ENCODE measurements at regions not wholly inside any gene's neighbourhood (a gene's known extent, or its start where the extent isn't known, plus 50 kb on each side); places are given as distances from the start of the nearest gene placed in this dataset.

GRCh38 chrX:34563061-34563460, 94.0 kb downstream of the TMEM47 start:
- no peak for TF ChIP-seq NFE2 (IDR thresholded peaks at IDR 0.05; ENCODE audit: low read depth)
- TF ChIP-seq NFYB (IDR thresholded peaks at IDR 0.05; ENCODE audit: extremely low read depth, insufficient read length) = no peak
- TF ChIP-seq ERF (CRISPR knock-in tag; IDR thresholded peaks at IDR 0.05) = no peak
- no peak for TF ChIP-seq ZC3H8 (IDR thresholded peaks at IDR 0.05)
- TF ChIP-seq ATF3 (IDR thresholded peaks at IDR 0.05) = no peak
- TF ChIP-seq ATF3 (CRISPR knock-in tag; conservative IDR thresholded peaks at IDR 0.05) = no peak
- TF ChIP-seq ZBTB34 (CRISPR knock-in tag; IDR thresholded peaks at IDR 0.05) = no peak
- TF ChIP-seq CTCF (IDR thresholded peaks at IDR 0.05 in 2 of 3, conservative IDR thresholded peaks at IDR 0.05 in 1 of 3; ENCODE audit: insufficient read depth in 2 of 3, low read depth in 1 of 3, low read length in 3 of 3) = no peak
- no peak for TF ChIP-seq POLR2A (conservative IDR thresholded peaks at IDR 0.05)

Measured in K562 (cell line).